DND-41 (cell line): ENCODE measurements at regions not wholly inside any gene's neighbourhood (a gene's known extent, or its start where the extent isn't known, plus 50 kb on each side); places are given as distances from the start of the nearest gene placed in this dataset.

ENCODE experiments used
- CTCF ChIP-seq: IDR thresholded peaks from 2 replicates; pipeline ENCODE4 v1.5.1; 2012; ENCODE audit warnings: borderline replicate concordance, low read length, moderate library complexity, mild to moderate bottlenecking; ENCODE audit not compliant: poor library complexity, severe bottlenecking; ENCODE audit errors: extremely low read depth
- EZH2 ChIP-seq: IDR thresholded peaks from 3 replicates; pipeline ENCODE4 v1.6.1; 2012; ENCODE audit warnings: borderline replicate concordance, low read depth, mild to moderate bottlenecking, moderate library complexity, low read length, inconsistent platforms; ENCODE audit not compliant: severe bottlenecking

- TF ChIP-seq CTCF: no peak
- TF ChIP-seq EZH2: no peak
These were observed 329.3 kb upstream of the THBS1 start for GRCh38 chr15:39251413-39252133.
